GM12878 (cell line): ENCODE measurements at regions not wholly inside any gene's neighbourhood (a gene's known extent, or its start where the extent isn't known, plus 50 kb on each side); places are given as distances from the start of the nearest gene placed in this dataset.
"Not testable (repeated sequence)": the region's sequence is repeated elsewhere in the genome, so short reads cannot be mapped to it uniquely, and the experiment has no call there.

Experiments
- ATAC-seq: fragments of 200-7000 bp; cut with Tn5 transposase; 3 replicates; pipeline ENCODE4 v1.9.1; 2020; ENCODE audit warnings: mild to moderate bottlenecking, moderate library complexity
- BruUV-seq: library from RNA; stranded (reverse); fragments of 400-500 nt; replicated peaks from 2 replicates; lab custom pipeline; 2021; lab: Mats Ljungman, UMichigan
- CTCF ChIA-PET: fragments of 300-600 bp; sonication (Branson Sonifier 250); formaldehyde crosslinking; extraction: SDS; loops from one replicate; lab custom pipeline; 2021; ENCODE audit warnings: inconsistent platforms; lab: Yijun Ruan, JAX
- POLR2A ChIA-PET: fragments of 350-600 bp; formaldehyde crosslinking; extraction: SDS; loops from one replicate; lab custom pipeline; 2021; ENCODE audit warnings: inconsistent platforms; lab: Charles Lee
- RAD21 ChIA-PET: fragments of 300-600 bp; sonication (Branson Sonifier 250); formaldehyde crosslinking; loops from one replicate; lab custom pipeline; 2023; ENCODE audit warnings: antibody characterized with exemption; ENCODE audit not compliant: unreplicated experiment; lab: Charles Lee
- SMC1A ChIA-PET: fragments of 300-600 bp; sonication (Branson Sonifier 250); formaldehyde crosslinking; loops from one replicate; lab custom pipeline; 2023; ENCODE audit not compliant: unreplicated experiment, uncharacterized antibody; lab: Charles Lee
- DNase-seq: peaks from one replicate; pipeline ENCODE4 v3.0.0-alpha.2; 2011; ENCODE audit warnings: low read depth, low spot score
- FAIRE-seq: peaks from 3 replicates; lab custom pipeline; 2011; peaks lifted over from hg19 to GRCh38; lab: Jason Lieb, UNC
- H2AFZ ChIP-seq: 2 replicates; pipeline ENCODE4 v1.6.0; 2011; ENCODE audit warnings: low read depth, low read length, control low read depth; ENCODE audit not compliant: control insufficient read depth
- H3K27ac ChIP-seq: 2 replicates; pipeline ENCODE4 v1.5.1; 2011; ENCODE audit warnings: control low read depth; ENCODE audit not compliant: control insufficient read depth, insufficient read depth
- H3K27me3 ChIP-seq, 2 experiments: replicated peaks in 1 of 2; 2 replicates each; pipeline versions ENCODE4 v1.6.0 to v1.6.1; 2011; ENCODE audit warnings: low read length in 1 of 2; ENCODE audit not compliant: control insufficient read depth in 2 of 2, insufficient read depth in 2 of 2
- H3K36me3 ChIP-seq, 2 experiments: 2 replicates each; pipeline ENCODE4 v1.5.1; 2011; ENCODE audit warnings: low read length in 1 of 2; ENCODE audit not compliant: control insufficient read depth in 2 of 2, insufficient read depth in 2 of 2
- H3K4me1 ChIP-seq: 2 replicates; pipeline ENCODE4 v1.6.1; 2011; ENCODE audit warnings: mild to moderate bottlenecking, low read length, moderate library complexity, mixed read lengths; ENCODE audit not compliant: control insufficient read depth, insufficient read depth
- H3K4me2 ChIP-seq: 2 replicates; pipeline ENCODE4 v1.6.0; 2011; ENCODE audit warnings: control low read depth; ENCODE audit not compliant: control insufficient read depth, insufficient read depth
- H3K4me3 ChIP-seq: fragments of 200-600 bp; sonication (generic); 2 replicates; pipeline ENCODE4 v1.5.1; 2016
- H3K79me2 ChIP-seq: 2 replicates; pipeline ENCODE4 v1.6.0; 2011; ENCODE audit warnings: low read length; ENCODE audit not compliant: control insufficient read depth, insufficient read depth
- H3K9ac ChIP-seq: 2 replicates; pipeline ENCODE4 v1.8.0; 2011; ENCODE audit warnings: low read length, control low read depth, mixed read lengths; ENCODE audit not compliant: control insufficient read depth, insufficient read depth
- H3K9me3 ChIP-seq: replicated peaks from 3 replicates; pipeline ENCODE4 v1.5.1; 2011; ENCODE audit warnings: mild to moderate bottlenecking, low read length; ENCODE audit not compliant: control insufficient read depth, insufficient read depth
- H4K20me1 ChIP-seq: 2 replicates; pipeline ENCODE4 v1.6.0; 2011; ENCODE audit not compliant: control insufficient read depth, insufficient read depth
- ASH2L ChIP-seq: fragments of 300-600, 200-600 bp; sonication (generic); IDR thresholded peaks from 2 replicates; pipeline ENCODE4 v1.6.1; 2017; ENCODE audit warnings: low read depth, mild to moderate bottlenecking, borderline replicate concordance
- CHD2 ChIP-seq: IDR thresholded peaks from 2 replicates; pipeline ENCODE4 v1.6.1; 2011; ENCODE audit warnings: low read depth, low read length, improper control_type of control experiment, borderline replicate concordance
- CREM ChIP-seq: IDR thresholded peaks from 2 replicates; pipeline ENCODE4 v1.6.1; 2014; ENCODE audit warnings: antibody characterized with exemption, low read depth
- HDGF ChIP-seq: fragments of 450-650 bp; IDR thresholded peaks from 2 replicates; pipeline ENCODE4 v1.6.1; 2016; ENCODE audit warnings: antibody characterized with exemption
- LARP7 ChIP-seq: fragments of 450-650 bp; IDR thresholded peaks from 2 replicates; pipeline ENCODE4 v1.6.1; 2017; ENCODE audit warnings: mild to moderate bottlenecking
- NFXL1 ChIP-seq: fragments of 450-650 bp; IDR thresholded peaks from 2 replicates; pipeline ENCODE4 v1.6.1; 2017; ENCODE audit warnings: antibody characterized with exemption, mild to moderate bottlenecking, borderline replicate concordance
- POLR2AphosphoS2 ChIP-seq: IDR thresholded peaks from 2 replicates; pipeline ENCODE4 v1.6.1; 2011; ENCODE audit warnings: low read depth, mild to moderate bottlenecking, low read length, improper control_type of control experiment, moderate library complexity
- RELA ChIP-seq: fragments of 450-650 bp; IDR thresholded peaks from 2 replicates; pipeline ENCODE4 v1.8.0; 2014; ENCODE audit warnings: borderline replicate concordance; ENCODE audit not compliant: partially characterized antibody
- RUNX3 ChIP-seq: IDR thresholded peaks from 2 replicates; pipeline ENCODE4 v1.6.1; 2012; ENCODE audit warnings: low read length, inconsistent platforms
- SP1 ChIP-seq: IDR thresholded peaks from one replicate; pipeline ENCODE4 v1.6.1; 2011; ENCODE audit warnings: low read depth, low read length
- TARDBP ChIP-seq: IDR thresholded peaks from 2 replicates; pipeline ENCODE4 v1.6.1; 2016; ENCODE audit warnings: borderline replicate concordance
- ZNF207 ChIP-seq: fragments of 450-650 bp; IDR thresholded peaks from 2 replicates; pipeline ENCODE4 v1.6.1; 2014; ENCODE audit warnings: antibody characterized with exemption, mild to moderate bottlenecking, borderline replicate concordance
- ZNF24 ChIP-seq: fragments of 450-650 bp; IDR thresholded peaks from 2 replicates; pipeline ENCODE4 v1.6.1; 2017; ENCODE audit warnings: antibody characterized with exemption, mild to moderate bottlenecking
- ZNF622 ChIP-seq: fragments of 450-650 bp; IDR thresholded peaks from 2 replicates; pipeline ENCODE4 v1.6.1; 2017; ENCODE audit warnings: mild to moderate bottlenecking, inconsistent platforms
- WGBS: methylation state at CpG from one replicate; pipeline ENCODE4 v1.1.6; 2016; ENCODE audit warnings: low lambda C conversion rate; ENCODE audit not compliant: insufficient replicate concordance, insufficient coverage; ENCODE audit errors: missing lambda C conversion rate; 5-methylcytosine and 5-hydroxymethylcytosine counted together
- in situ Hi-C: fragments of 300-500 bp; cut with MboI; formaldehyde crosslinking; loops from 9 replicates; pipeline ENCODE4 v1.14.3; 2018; ENCODE audit warnings: mixed read lengths
- intact Hi-C: fragments of 100-400 bp; cut with micrococcal nuclease; formaldehyde crosslinking; loops from one replicate; pipeline ENCODE4 v1.14.2; 2022; ENCODE audit not compliant: unreplicated experiment
- TF ChIP-seq, protein P1 (sequence below): IDR thresholded peaks from 2 replicates; pipeline ENCODE4 v1.6.1; 2012; ENCODE audit warnings: improper control_type of control experiment, low read depth, low read length; ENCODE audit not compliant: insufficient replicate concordance
- TF ChIP-seq, protein P2 (sequence below): IDR thresholded peaks from 2 replicates; pipeline ENCODE4 v1.6.1; 2012; ENCODE audit warnings: low read length, inconsistent platforms

DNA sequence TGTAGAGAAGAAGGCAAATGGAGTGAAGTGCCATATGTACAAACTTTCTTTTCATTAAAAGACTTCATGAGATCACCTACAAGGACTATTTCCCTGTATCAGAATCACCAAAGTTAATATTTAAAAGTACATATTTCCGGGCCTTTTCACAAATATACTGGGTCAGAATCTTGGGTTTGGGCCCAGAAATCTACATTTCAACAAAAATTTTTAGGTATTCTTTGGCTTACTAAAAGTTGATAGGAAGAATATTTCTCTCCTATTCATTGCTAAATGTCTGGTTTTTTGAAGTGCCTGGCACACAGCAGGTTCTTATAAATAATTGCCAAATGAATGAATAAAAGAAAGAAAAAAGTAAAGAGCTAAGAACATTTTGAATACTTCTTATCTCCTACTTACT is 843.8 kb upstream of the ACVR2A start:
- Histone ChIP-seq H4K20me1 (no peaks in the 10 kb centered on the region), H3K27me3 (no peaks in the 10 kb centered on the region), H3K9me3 (no peaks in the 10 kb centered on the region), H3K4me2 (no peak overlapping the region), H3K36me3 (no peaks in the 10 kb centered on the region), H3K4me3 (no peak overlapping the region), H3K79me2 (no peaks in the 10 kb centered on the region), H3K27ac (no peak overlapping the region), H2AFZ (no peak overlapping the region), H3K9ac (no peak overlapping the region), H3K4me1 (no peaks in the 10 kb centered on the region)
- ChIA-PET POLR2A (no interaction called here), RAD21 (no interaction called here), SMC1A (interaction anchor here (1.2 kb wide), 1 partner anchor 13 kb away, joined by 3 read pairs; no protein-coding TSS in a partner anchor), CTCF (no interaction called here)
- FAIRE-seq (no peak), DNase-seq (no peak), ATAC-seq (no peak)
- intact Hi-C loops = no loop called here
- in situ Hi-C loops = no loop called here
- TF ChIP-seq POLR2AphosphoS2 (no peak), ZNF207 (no peak), CHD2 (no peak), LARP7 (no peak), ZNF24 (no peak), SP1 (no peak), RELA (no peak), ZNF622 (no peak), TARDBP (no peak), NFXL1 (no peak), ASH2L (no peak), CREM (no peak), RUNX3 (no peak), HDGF (no peak)
- TF ChIP-seq, protein P1, sequence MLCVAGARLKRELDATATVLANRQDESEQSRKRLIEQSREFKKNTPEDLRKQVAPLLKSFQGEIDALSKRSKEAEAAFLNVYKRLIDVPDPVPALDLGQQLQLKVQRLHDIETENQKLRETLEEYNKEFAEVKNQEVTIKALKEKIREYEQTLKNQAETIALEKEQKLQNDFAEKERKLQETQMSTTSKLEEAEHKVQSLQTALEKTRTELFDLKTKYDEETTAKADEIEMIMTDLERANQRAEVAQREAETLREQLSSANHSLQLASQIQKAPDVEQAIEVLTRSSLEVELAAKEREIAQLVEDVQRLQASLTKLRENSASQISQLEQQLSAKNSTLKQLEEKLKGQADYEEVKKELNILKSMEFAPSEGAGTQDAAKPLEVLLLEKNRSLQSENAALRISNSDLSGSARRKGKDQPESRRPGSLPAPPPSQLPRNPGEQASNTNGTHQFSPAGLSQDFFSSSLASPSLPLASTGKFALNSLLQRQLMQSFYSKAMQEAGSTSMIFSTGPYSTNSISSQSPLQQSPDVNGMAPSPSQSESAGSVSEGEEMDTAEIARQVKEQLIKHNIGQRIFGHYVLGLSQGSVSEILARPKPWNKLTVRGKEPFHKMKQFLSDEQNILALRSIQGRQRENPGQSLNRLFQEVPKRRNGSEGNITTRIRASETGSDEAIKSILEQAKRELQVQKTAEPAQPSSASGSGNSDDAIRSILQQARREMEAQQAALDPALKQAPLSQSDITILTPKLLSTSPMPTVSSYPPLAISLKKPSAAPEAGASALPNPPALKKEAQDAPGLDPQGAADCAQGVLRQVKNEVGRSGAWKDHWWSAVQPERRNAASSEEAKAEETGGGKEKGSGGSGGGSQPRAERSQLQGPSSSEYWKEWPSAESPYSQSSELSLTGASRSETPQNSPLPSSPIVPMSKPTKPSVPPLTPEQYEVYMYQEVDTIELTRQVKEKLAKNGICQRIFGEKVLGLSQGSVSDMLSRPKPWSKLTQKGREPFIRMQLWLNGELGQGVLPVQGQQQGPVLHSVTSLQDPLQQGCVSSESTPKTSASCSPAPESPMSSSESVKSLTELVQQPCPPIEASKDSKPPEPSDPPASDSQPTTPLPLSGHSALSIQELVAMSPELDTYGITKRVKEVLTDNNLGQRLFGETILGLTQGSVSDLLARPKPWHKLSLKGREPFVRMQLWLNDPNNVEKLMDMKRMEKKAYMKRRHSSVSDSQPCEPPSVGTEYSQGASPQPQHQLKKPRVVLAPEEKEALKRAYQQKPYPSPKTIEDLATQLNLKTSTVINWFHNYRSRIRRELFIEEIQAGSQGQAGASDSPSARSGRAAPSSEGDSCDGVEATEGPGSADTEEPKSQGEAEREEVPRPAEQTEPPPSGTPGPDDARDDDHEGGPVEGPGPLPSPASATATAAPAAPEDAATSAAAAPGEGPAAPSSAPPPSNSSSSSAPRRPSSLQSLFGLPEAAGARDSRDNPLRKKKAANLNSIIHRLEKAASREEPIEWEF = no peak
- TF ChIP-seq, protein P2, sequence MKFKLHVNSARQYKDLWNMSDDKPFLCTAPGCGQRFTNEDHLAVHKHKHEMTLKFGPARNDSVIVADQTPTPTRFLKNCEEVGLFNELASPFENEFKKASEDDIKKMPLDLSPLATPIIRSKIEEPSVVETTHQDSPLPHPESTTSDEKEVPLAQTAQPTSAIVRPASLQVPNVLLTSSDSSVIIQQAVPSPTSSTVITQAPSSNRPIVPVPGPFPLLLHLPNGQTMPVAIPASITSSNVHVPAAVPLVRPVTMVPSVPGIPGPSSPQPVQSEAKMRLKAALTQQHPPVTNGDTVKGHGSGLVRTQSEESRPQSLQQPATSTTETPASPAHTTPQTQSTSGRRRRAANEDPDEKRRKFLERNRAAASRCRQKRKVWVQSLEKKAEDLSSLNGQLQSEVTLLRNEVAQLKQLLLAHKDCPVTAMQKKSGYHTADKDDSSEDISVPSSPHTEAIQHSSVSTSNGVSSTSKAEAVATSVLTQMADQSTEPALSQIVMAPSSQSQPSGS = no peak
- no TSS peak for BruUV-seq
- 0% methylated on average over 1 of the region's 1 CpG for WGBS

DNA sequence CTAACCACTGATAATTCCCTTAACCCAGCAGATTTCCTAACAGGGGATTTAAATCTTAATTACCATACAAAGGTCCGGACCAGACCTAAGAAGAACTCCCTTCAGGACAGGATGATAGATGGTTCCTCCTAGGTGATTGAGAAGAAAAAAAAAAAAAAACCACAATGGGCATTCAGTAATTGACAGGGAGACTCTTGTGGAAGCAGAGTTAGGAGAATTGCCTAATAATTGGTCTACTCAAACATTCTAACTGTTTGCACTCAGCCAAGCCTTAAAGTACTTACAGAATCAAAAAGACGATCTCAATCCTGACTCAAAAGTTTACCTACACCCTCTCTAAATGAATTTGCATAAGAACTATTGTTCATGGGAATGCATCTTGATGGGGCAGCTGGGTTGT is 844.7 kb upstream of the ACVR2A start:
- H2AFZ ChIP-seq, H3K79me2 ChIP-seq, H4K20me1 ChIP-seq, H3K27ac ChIP-seq, H3K4me3 ChIP-seq, H3K4me1 ChIP-seq, H3K27me3 ChIP-seq, ATAC-seq, SMC1A ChIA-PET, POLR2A ChIA-PET, H3K9ac ChIP-seq, H3K36me3 ChIP-seq, H3K4me2 ChIP-seq, FAIRE-seq, in situ Hi-C loops, H3K9me3 ChIP-seq, DNase-seq, RAD21 ChIA-PET, CTCF ChIA-PET, BruUV-seq, intact Hi-C loops: not testable (repeated sequence)
- 18% methylated on average over 2 of the region's 2 CpGs for WGBS
